HuH-7.5 (cell line): ENCODE measurements at regions not wholly inside any gene's neighbourhood (a gene's known extent, or its start where the extent isn't known, plus 50 kb on each side); places are given as distances from the start of the nearest gene placed in this dataset.

Experiments used
- DNase-seq: peaks from one replicate; pipeline ENCODE4 v3.0.0; 2011; ENCODE audit warnings: low spot score

GRCh38 chr6:134523051-134523450 is 205.1 kb upstream of the SGK1 start:
- no peak for DNase-seq

- DNase-seq = no peak
Measured at GRCh38 chr6:134521116-134521501, 203.2 kb upstream of the SGK1 start.

GRCh38 chr6:134520181-134521115 is 202.5 kb upstream of the SGK1 start:
- no peak for DNase-seq

GRCh38 chr6:134519465-134519864 is 201.6 kb upstream of the SGK1 start:
- DNase-seq = no peak

GRCh38 chr6:134517868-134518267 is 200.0 kb upstream of the SGK1 start:
- DNase-seq = no peak

- no peak for DNase-seq
Measured at GRCh38 chr6:134517145-134517658, 199.3 kb upstream of the SGK1 start.

- DNase-seq = no peak
Measured at GRCh38 chr6:134516582-134516981, 198.7 kb upstream of the SGK1 start.

- no peak for DNase-seq
Measured at GRCh38 chr6:134515986-134516385, 198.1 kb upstream of the SGK1 start.

GRCh38 chr6:134512981-134513391 is 195.1 kb upstream of the SGK1 start:
- DNase-seq = no peak

GRCh38 chr6:134511984-134512683 is 194.2 kb upstream of the SGK1 start:
- no peak for DNase-seq

GRCh38 chr6:134510920-134511319 is 193.0 kb upstream of the SGK1 start:
- no peak for DNase-seq

- DNase-seq = no peak
Measured at GRCh38 chr6:134510142-134510541, 192.2 kb upstream of the SGK1 start.

- DNase-seq = no peak
Measured at GRCh38 chr6:134508862-134509498, 191.1 kb upstream of the SGK1 start.

GRCh38 chr6:134506162-134506561 is 188.2 kb upstream of the SGK1 start:
- no peak for DNase-seq

GRCh38 chr6:134503585-134504281 is 185.8 kb upstream of the SGK1 start:
- DNase-seq = no peak

- DNase-seq = no peak
Measured at GRCh38 chr6:134502614-134503549, 185.0 kb upstream of the SGK1 start.

- no peak for DNase-seq
Measured at GRCh38 chr6:134495890-134496248, 178.0 kb upstream of the SGK1 start.

GRCh38 chr6:134495203-134495889 is 177.4 kb upstream of the SGK1 start:
- no peak for DNase-seq

GRCh38 chr6:134493789-134494188 is 175.9 kb upstream of the SGK1 start:
- DNase-seq = no peak

GRCh38 chr6:134491477-134491876 is 173.6 kb upstream of the SGK1 start:
- no peak for DNase-seq
